Esophagus squamous epithelium (tissue), 5 donors: ENCODE measurements at regions not wholly inside any gene's neighbourhood (a gene's known extent, or its start where the extent isn't known, plus 50 kb on each side); places are given as distances from the start of the nearest gene placed in this dataset.

ENCODE experiments used
- DNase-seq: peaks from one replicate; lab custom pipeline; 2025; lab: John Stamatoyannopoulos, UW
- H3K27ac ChIP-seq, 4 donors: fragments of 200-600 bp; sonication (generic); one replicate each; pipeline ENCODE4 v1.5.1; 2016 to 2019; ENCODE audit warnings: mild to moderate bottlenecking in 1 of 4
- H3K27me3 ChIP-seq, 4 donors: fragments of 200-600 bp; sonication (generic); 1 replicate in 3 of 4; 2 replicates in 1 of 4; pipeline versions ENCODE4 v1.5.1 to v1.6.0; 2017 to 2021; ENCODE audit warnings: antibody characterized with exemption in 1 of 4
- H3K36me3 ChIP-seq, 3 donors: fragments of 200-600 bp; sonication (generic); one replicate each; pipeline ENCODE4 v1.5.1; 2016 to 2019
- H3K4me1 ChIP-seq, 3 donors: fragments of 200-600 bp; sonication (generic); one replicate each; pipeline ENCODE4 v1.5.1; 2017 to 2019
- H3K4me3 ChIP-seq, 4 donors: fragments of 200-600 bp; sonication (generic); 1 replicate in 3 of 4; 2 replicates in 1 of 4; pipeline ENCODE4 v1.5.1; 2016 to 2019; ENCODE audit warnings: mild to moderate bottlenecking in 2 of 4, moderate library complexity in 1 of 4
- H3K9me3 ChIP-seq, 3 donors: fragments of 200-600 bp; sonication (generic); one replicate each; pipeline ENCODE4 v1.5.1; 2016 to 2019
- POLR2A ChIP-seq, 4 donors: fragments of 450-650 bp; IDR thresholded peaks; one replicate each; pipeline ENCODE4 v1.6.1; 2017; ENCODE audit warnings: antibody characterized with exemption in 4 of 4, mild to moderate bottlenecking in 4 of 4, moderate library complexity in 3 of 4
- WGBS, 2 donors: methylation state at CpG; one replicate each; pipeline ENCODE4 v1.1.5; 2018; 5-methylcytosine and 5-hydroxymethylcytosine counted together
- intact Hi-C: fragments of 100-400 bp; cut with DNase I; formaldehyde crosslinking; loops from one replicate; pipeline ENCODE4 v1.15.0; 2022
- TF ChIP-seq, protein P1 (sequence below), 6 experiments: fragments of 450-650 bp in 4 of 6; fragments of 200-600 bp in 2 of 6; sonication (generic) in 2 of 6; IDR thresholded peaks; one replicate each; pipeline ENCODE4 v1.5.1; 2016 to 2019; ENCODE audit warnings: antibody characterized with exemption in 6 of 6, mild to moderate bottlenecking in 4 of 6, moderate library complexity in 4 of 6
- donor health status: DM: yes; HTN: yes; CAD: no.

GRCh38 chr10:124245806-124246440 is 152.5 kb upstream of the CHST15 start:
- intact Hi-C loops, result no loop called here
- no peak overlapping the region for H3K4me3 ChIP-seq
- H3K36me3 ChIP-seq, result no peaks in the 10 kb centered on the region
- H3K27ac ChIP-seq, result no peak overlapping the region
- 78% methylated on average over 10 of the region's 11 CpGs; no CpG with 5 or more reads in 1 of the 2 donors for WGBS, 2 donors
- H3K9me3 ChIP-seq, result no peaks in the 10 kb centered on the region
- TF ChIP-seq, protein P1, sequence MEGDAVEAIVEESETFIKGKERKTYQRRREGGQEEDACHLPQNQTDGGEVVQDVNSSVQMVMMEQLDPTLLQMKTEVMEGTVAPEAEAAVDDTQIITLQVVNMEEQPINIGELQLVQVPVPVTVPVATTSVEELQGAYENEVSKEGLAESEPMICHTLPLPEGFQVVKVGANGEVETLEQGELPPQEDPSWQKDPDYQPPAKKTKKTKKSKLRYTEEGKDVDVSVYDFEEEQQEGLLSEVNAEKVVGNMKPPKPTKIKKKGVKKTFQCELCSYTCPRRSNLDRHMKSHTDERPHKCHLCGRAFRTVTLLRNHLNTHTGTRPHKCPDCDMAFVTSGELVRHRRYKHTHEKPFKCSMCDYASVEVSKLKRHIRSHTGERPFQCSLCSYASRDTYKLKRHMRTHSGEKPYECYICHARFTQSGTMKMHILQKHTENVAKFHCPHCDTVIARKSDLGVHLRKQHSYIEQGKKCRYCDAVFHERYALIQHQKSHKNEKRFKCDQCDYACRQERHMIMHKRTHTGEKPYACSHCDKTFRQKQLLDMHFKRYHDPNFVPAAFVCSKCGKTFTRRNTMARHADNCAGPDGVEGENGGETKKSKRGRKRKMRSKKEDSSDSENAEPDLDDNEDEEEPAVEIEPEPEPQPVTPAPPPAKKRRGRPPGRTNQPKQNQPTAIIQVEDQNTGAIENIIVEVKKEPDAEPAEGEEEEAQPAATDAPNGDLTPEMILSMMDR (IDR thresholded peaks at IDR 0.05), result no peak
- TF ChIP-seq POLR2A (IDR thresholded peaks at IDR 0.05), result no peak
- DNase-seq, result no peak
- peaks cover 0 to 19% (median 13%) of the 10 kb centered on the region in 3 donors for H3K4me1 ChIP-seq
- H3K27me3 ChIP-seq, result no peaks in the 10 kb centered on the region

GRCh38 chr10:124245191-124245590 is 151.8 kb upstream of the CHST15 start:
- no peaks in the 10 kb centered on the region for H3K36me3 ChIP-seq
- no peaks in the 10 kb centered on the region for H3K9me3 ChIP-seq
- intact Hi-C loops, result no loop called here
- DNase-seq, result no peak
- no peak for TF ChIP-seq POLR2A (IDR thresholded peaks at IDR 0.05)
- TF ChIP-seq, protein P1 (IDR thresholded peaks at IDR 0.05), result no peak
- 77 to 78% methylated on average over 3 to 4 of the region's 8 CpGs for WGBS, 2 donors
- H3K4me1 ChIP-seq, result peaks cover 0 to 12% (median 8%) of the 10 kb centered on the region in 3 donors
- no peak overlapping the region for H3K4me3 ChIP-seq
- no peaks in the 10 kb centered on the region for H3K27me3 ChIP-seq
- H3K27ac ChIP-seq, result no peak overlapping the region

GRCh38 chr10:124244256-124244877 is 151.0 kb upstream of the CHST15 start:
- TF ChIP-seq, protein P1 (IDR thresholded peaks at IDR 0.05), result no peak
- no peak for TF ChIP-seq POLR2A (IDR thresholded peaks at IDR 0.05)
- WGBS, 2 donors, result 85 to 94% methylated on average over 5 to 10 of the region's 20 CpGs

GRCh38 chr10:124243702-124244121 is 150.3 kb upstream of the CHST15 start:
- Histone ChIP-seq H3K4me3 (no peak overlapping the region), H3K27ac (no peak overlapping the region), H3K4me1 (no peaks in the 10 kb centered on the region), H3K36me3 (no peaks in the 10 kb centered on the region), H3K9me3 (no peaks in the 10 kb centered on the region), H3K27me3 (no peaks in the 10 kb centered on the region)
- WGBS, 2 donors, result 80 to 87% methylated on average over 2 to 3 of the region's 12 CpGs
- no peak for DNase-seq
- TF ChIP-seq POLR2A (IDR thresholded peaks at IDR 0.05), result no peak
- TF ChIP-seq, protein P1 (IDR thresholded peaks at IDR 0.05), result no peak
- intact Hi-C loops, result no loop called here

More at GRCh38 chr10:124244256-124244877, 151.0 kb upstream of the CHST15 start:
- H3K9me3 ChIP-seq, result no peaks in the 10 kb centered on the region
- no peaks in the 10 kb centered on the region for H3K36me3 ChIP-seq
- peaks cover 0 to 4% (median 0%) of the 10 kb centered on the region in 3 donors for H3K4me1 ChIP-seq
- intact Hi-C loops, result no loop called here
- no peak overlapping the region for H3K27ac ChIP-seq
- DNase-seq, result no peak
- no peak overlapping the region for H3K4me3 ChIP-seq
- H3K27me3 ChIP-seq, result no peaks in the 10 kb centered on the region

GRCh38 chr10:124242791-124243190 is 149.4 kb upstream of the CHST15 start:
- H3K27ac ChIP-seq, result no peak overlapping the region
- DNase-seq, result no peak
- H3K4me1 ChIP-seq, result no peaks in the 10 kb centered on the region
- no peaks in the 10 kb centered on the region for H3K9me3 ChIP-seq
- no peaks in the 10 kb centered on the region for H3K27me3 ChIP-seq
- no peaks in the 10 kb centered on the region for H3K36me3 ChIP-seq
- WGBS, 2 donors, result 76 to 90% methylated on average over 4 to 7 of the region's 8 CpGs
- intact Hi-C loops, result no loop called here
- no peak overlapping the region for H3K4me3 ChIP-seq
- TF ChIP-seq, protein P1 (IDR thresholded peaks at IDR 0.05), result no peak
- no peak for TF ChIP-seq POLR2A (IDR thresholded peaks at IDR 0.05)
